ENCODE measurements at regions not wholly inside any gene's neighbourhood (a gene's known extent, or its start where the extent isn't known, plus 50 kb on each side); places are given as distances from the start of the nearest gene placed in this dataset.

DNA sequence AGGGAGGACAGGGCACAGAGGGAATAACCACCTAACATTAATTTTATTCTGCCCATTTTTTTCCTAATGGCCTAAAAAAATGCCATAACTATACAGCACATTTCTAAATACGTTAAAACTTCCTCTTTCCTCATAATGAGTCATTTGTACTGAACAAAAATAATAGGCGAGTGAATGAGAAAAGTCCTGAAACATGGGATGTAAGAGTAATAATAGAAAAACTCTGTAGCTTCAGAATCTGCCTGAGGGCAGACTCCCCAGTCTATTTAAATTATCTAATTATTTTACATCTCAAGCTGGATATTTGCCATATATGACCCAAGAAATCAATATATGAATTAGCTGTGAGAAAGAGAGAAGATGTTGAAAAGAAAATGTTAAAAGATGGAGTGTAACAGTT is 285.1 kb downstream of the TMX3 start:
- Histone ChIP-seq H3K27me3 (replicated peaks in 1 of 4; ENCODE audit: control insufficient read depth in 3 of 4, extremely low read depth in 1 of 4, insufficient read depth in 3 of 4, low read length in 3 of 4) (no peaks in the 10 kb centered on the region), H4K91ac (replicated peaks; ENCODE audit: insufficient read length, low read length) (no peak overlapping the region), H3K79me2 (ENCODE audit: control insufficient read depth in 1 of 2, insufficient read depth in 2 of 2, low read length in 2 of 2) (no peaks in the 10 kb centered on the region), H3K4me3 (ENCODE audit: extremely low read depth in 1 of 4, insufficient read depth in 2 of 4, low read depth in 3 of 4, low read length in 4 of 4) (no peak overlapping the region), H3K79me1 (ENCODE audit: low read depth, low read length) (no peaks in the 10 kb centered on the region), H3K27ac (ENCODE audit: low read depth, low read length) (no peak overlapping the region), H3K36me3 (ENCODE audit: control insufficient read depth in 2 of 4, insufficient read depth in 4 of 4, low read length in 3 of 4) (no peaks in the 10 kb centered on the region), H3K18ac (ENCODE audit: extremely low read depth, low read length) (no peak overlapping the region), H3K56ac (replicated peaks; ENCODE audit: insufficient read length, low read depth, low read length) (no peak overlapping the region), H4K8ac (ENCODE audit: extremely low read depth, insufficient read depth, low read length) (no peak overlapping the region), H2BK20ac (ENCODE audit: low read length) (no peak overlapping the region), H4K20me1 (replicated peaks in 1 of 2; ENCODE audit: control insufficient read depth in 1 of 2, insufficient read depth in 2 of 2, low read length in 2 of 2) (no peaks in the 10 kb centered on the region), H2BK15ac (ENCODE audit: low read length) (no peak overlapping the region), H2BK120ac (replicated peaks; ENCODE audit: low read depth, low read length) (no peak overlapping the region), H2BK5ac (ENCODE audit: low read depth, low read length) (no peak overlapping the region), H3K4ac (replicated peaks; ENCODE audit: insufficient read length, low read depth, low read length) (no peak overlapping the region), H2BK12ac (ENCODE audit: low read depth, low read length) (no peak overlapping the region), H4K5ac (ENCODE audit: insufficient read length, low read depth, low read length) (no peak overlapping the region), H3K4me1 (replicated peaks in 1 of 4; ENCODE audit: control insufficient read depth in 3 of 4, insufficient read depth in 4 of 4, low read length in 3 of 4) (no peaks in the 10 kb centered on the region), H3K14ac (ENCODE audit: insufficient read length) (no peak overlapping the region), H2AK5ac (ENCODE audit: low read depth, low read length) (no peak overlapping the region), H3K9me3 (ENCODE audit: insufficient read depth in 2 of 2, low read depth in 1 of 2, low read length in 1 of 2) (no peaks in the 10 kb centered on the region), H3K9ac (replicated peaks in 1 of 4; ENCODE audit: extremely low read depth in 1 of 4, low read depth in 3 of 4, low read length in 3 of 4) (no peak overlapping the region), H3K4me2 (ENCODE audit: insufficient read depth in 1 of 2, low read depth in 2 of 2, low read length in 2 of 2) (no peak overlapping the region), H3K23ac (ENCODE audit: insufficient read length) (no peak overlapping the region), H2AFZ (ENCODE audit: low read length) (no peak overlapping the region), H3K23me2 (ENCODE audit: low read depth, low read length) (no peaks in the 10 kb centered on the region)
- POLR2A ChIA-PET (ENCODE audit: partially characterized antibody) = no interaction called here
- CTCF ChIA-PET (ENCODE audit: partially characterized antibody) = no interaction called here
- DNase-seq (ENCODE audit: low read depth in 1 of 2, low spot score in 2 of 2) (no peak), FAIRE-seq (no peak)
- WGBS, 2 experiments (ENCODE audit: extremely low coverage in 1 of 2, insufficient coverage in 1 of 2, insufficient read length in 1 of 2, insufficient replicate concordance in 2 of 2, low coverage in 1 of 2, low lambda C conversion rate in 2 of 2, missing lambda C conversion rate in 1 of 2) = 93% methylated on average over 2 of the region's 2 CpGs; no CpG with 5 or more reads in 1 of the 2 experiments
- TF ChIP-seq HDAC6 (IDR thresholded peaks at IDR 0.05; ENCODE audit: low read depth, low read length) = no peak
